Mucosa of descending colon (tissue), 3 donors: ENCODE measurements at regions not wholly inside any gene's neighbourhood (a gene's known extent, or its start where the extent isn't known, plus 50 kb on each side); places are given as distances from the start of the nearest gene placed in this dataset.

Source experiments
- ATAC-seq: fragments of 200-7000 bp; cut with Tn5 transposase; one replicate; pipeline ENCODE4 v1.9.1; 2020; ENCODE audit warnings: mild to moderate bottlenecking, moderate library complexity
- DNase-seq, 3 donors: peaks; one replicate each; pipeline ENCODE4 v3.0.0-alpha.2; 2020
- H3K36me3 ChIP-seq: fragments of 200-600 bp; one replicate; pipeline ENCODE4 v1.8.0; 2021; ENCODE audit warnings: low read depth, mild to moderate bottlenecking
- H3K4me1 ChIP-seq: fragments of 200-600 bp; one replicate; pipeline ENCODE4 v1.8.0; 2021; ENCODE audit warnings: low read depth, mild to moderate bottlenecking
- H3K4me3 ChIP-seq: fragments of 200-600 bp; one replicate; pipeline ENCODE4 v1.8.0; 2021; ENCODE audit warnings: mild to moderate bottlenecking
- H3K9me3 ChIP-seq: fragments of 200-600 bp; one replicate; pipeline ENCODE4 v1.8.0; 2021; ENCODE audit warnings: mild to moderate bottlenecking
- intact Hi-C, 2 donors: fragments of 100-400 bp; cut with DNase I in 1 of 2; cut with micrococcal nuclease in 1 of 2; formaldehyde crosslinking; loops; one replicate each; pipeline versions ENCODE4 v1.11.0 to v1.11.1; 2022; cut with DNase I, micrococcal nuclease
- TF ChIP-seq, protein P1 (sequence below): fragments of 200-600 bp; IDR thresholded peaks from one replicate; pipeline ENCODE4 v1.8.0; 2022; ENCODE audit warnings: antibody characterized with exemption, mild to moderate bottlenecking
- donor health status: DM: no; HTN: no; CAD: no; lungs with moderate emphysema.
- donor health status: DM: no; HTN: no; CAD: no.
- donor health status: DM: no; HTN: yes; CAD: no.

GRCh38 chr12:17334784-17335183 lies 728.8 kb upstream of the LMO3 start:
- Histone ChIP-seq H3K9me3 (peaks cover 7% of the 10 kb centered on the region), H3K4me1 (no peaks in the 10 kb centered on the region), H3K36me3 (no peaks in the 10 kb centered on the region), H3K4me3 (no peak overlapping the region)
- intact Hi-C loops: no loop called here
- DNase-seq (no peak), ATAC-seq (no peak)
- TF ChIP-seq, protein P1, sequence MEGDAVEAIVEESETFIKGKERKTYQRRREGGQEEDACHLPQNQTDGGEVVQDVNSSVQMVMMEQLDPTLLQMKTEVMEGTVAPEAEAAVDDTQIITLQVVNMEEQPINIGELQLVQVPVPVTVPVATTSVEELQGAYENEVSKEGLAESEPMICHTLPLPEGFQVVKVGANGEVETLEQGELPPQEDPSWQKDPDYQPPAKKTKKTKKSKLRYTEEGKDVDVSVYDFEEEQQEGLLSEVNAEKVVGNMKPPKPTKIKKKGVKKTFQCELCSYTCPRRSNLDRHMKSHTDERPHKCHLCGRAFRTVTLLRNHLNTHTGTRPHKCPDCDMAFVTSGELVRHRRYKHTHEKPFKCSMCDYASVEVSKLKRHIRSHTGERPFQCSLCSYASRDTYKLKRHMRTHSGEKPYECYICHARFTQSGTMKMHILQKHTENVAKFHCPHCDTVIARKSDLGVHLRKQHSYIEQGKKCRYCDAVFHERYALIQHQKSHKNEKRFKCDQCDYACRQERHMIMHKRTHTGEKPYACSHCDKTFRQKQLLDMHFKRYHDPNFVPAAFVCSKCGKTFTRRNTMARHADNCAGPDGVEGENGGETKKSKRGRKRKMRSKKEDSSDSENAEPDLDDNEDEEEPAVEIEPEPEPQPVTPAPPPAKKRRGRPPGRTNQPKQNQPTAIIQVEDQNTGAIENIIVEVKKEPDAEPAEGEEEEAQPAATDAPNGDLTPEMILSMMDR: no peak

DNA sequence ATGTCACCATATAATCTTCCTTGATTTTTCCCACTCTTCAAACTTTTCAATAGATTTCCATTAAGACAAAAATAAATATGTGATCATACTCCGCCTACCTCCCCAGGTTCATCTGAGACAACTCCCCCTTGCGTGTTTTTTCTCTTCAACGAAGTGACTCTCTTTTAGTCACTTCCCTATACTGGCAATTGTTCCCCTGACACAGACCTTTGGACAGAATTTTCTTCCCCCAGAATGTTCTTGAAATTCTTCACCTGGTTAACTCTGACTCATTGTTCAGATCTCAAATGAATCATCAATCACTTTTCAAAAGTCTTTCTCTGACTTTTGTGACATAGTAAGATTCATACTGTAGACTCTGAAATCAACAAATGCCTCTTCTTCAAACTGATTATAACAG lies 727.3 kb upstream of the LMO3 start:
- H3K4me1 ChIP-seq: no peaks in the 10 kb centered on the region
- DNase-seq: no peak
- no peak for ATAC-seq
- TF ChIP-seq, protein P1: no peak
- intact Hi-C loops: no loop called here
- H3K4me3 ChIP-seq: no peak overlapping the region
- peaks cover 7% of the 10 kb centered on the region for H3K9me3 ChIP-seq
- no peaks in the 10 kb centered on the region for H3K36me3 ChIP-seq

- Histone ChIP-seq H3K36me3 (no peaks in the 10 kb centered on the region), H3K4me3 (no peak overlapping the region), H3K4me1 (no peaks in the 10 kb centered on the region), H3K9me3 (peaks cover 19% of the 10 kb centered on the region)
- no peak for ATAC-seq
- TF ChIP-seq, protein P1: no peak
- no peak for DNase-seq
- intact Hi-C loops: no loop called here
Observed at GRCh38 chr12:17326649-17327048, 720.7 kb upstream of the LMO3 start.

DNA sequence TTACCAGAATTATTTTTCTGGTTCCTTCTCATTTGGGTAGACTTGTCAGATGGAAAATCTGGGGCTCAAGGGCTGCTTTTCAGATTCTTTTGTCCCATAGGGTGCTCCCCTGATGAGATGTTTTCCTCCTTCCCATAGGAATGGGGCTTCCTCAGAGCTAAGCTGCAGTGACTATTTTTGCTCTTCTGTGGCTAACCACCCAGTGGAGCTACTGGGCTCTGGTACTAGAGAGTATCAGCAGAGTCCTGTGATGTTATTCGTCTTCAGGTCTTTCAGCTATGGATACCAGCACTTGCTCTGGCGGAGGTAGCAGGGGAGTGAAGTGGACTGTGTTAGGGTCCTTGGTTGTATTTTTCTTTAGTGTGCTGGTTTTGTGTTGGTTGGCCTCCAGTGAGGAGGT lies 716.1 kb upstream of the LMO3 start:
- Histone ChIP-seq H3K36me3 (no peaks in the 10 kb centered on the region), H3K4me3 (no peak overlapping the region), H3K4me1 (no peaks in the 10 kb centered on the region), H3K9me3 (peaks cover 40% of the 10 kb centered on the region)
- ATAC-seq (no peak), DNase-seq (no peak)
- intact Hi-C loops: no loop called here
- TF ChIP-seq, protein P1: no peak

GRCh38 chr12:17304503-17305347 lies 698.8 kb upstream of the LMO3 start:
- DNase-seq (no peak), ATAC-seq (no peak)
- Histone ChIP-seq H3K9me3 (peaks cover 62% of the 10 kb centered on the region), H3K36me3 (no peaks in the 10 kb centered on the region), H3K4me3 (no peak overlapping the region), H3K4me1 (no peaks in the 10 kb centered on the region)
- intact Hi-C loops: no loop called here
- TF ChIP-seq, protein P1: no peak
